Daoy (cell line): ENCODE measurements at regions not wholly inside any gene's neighbourhood (a gene's known extent, or its start where the extent isn't known, plus 50 kb on each side); places are given as distances from the start of the nearest gene placed in this dataset.

Experiments used
- DNase-seq: peaks from one replicate; pipeline ENCODE4 v3.0.0-alpha.2; 2015; ENCODE audit warnings: low read depth

GRCh38 chr13:67283637-67284036, 53.5 kb upstream of the PCDH9 start:
- DNase-seq: no peak

GRCh38 chr13:67281466-67281865, 51.3 kb upstream of the PCDH9 start:
- no peak for DNase-seq
